ENCODE measurements at regions not wholly inside any gene's neighbourhood (a gene's known extent, or its start where the extent isn't known, plus 50 kb on each side); places are given as distances from the start of the nearest gene placed in this dataset.

- DNase-seq = no peak
Measured at GRCh38 chr4:38489924-38490639, 173.9 kb upstream of the KLF3 start.

- DNase-seq = no peak
Measured at GRCh38 chr4:38490753-38491446, 173.1 kb upstream of the KLF3 start.

DNA sequence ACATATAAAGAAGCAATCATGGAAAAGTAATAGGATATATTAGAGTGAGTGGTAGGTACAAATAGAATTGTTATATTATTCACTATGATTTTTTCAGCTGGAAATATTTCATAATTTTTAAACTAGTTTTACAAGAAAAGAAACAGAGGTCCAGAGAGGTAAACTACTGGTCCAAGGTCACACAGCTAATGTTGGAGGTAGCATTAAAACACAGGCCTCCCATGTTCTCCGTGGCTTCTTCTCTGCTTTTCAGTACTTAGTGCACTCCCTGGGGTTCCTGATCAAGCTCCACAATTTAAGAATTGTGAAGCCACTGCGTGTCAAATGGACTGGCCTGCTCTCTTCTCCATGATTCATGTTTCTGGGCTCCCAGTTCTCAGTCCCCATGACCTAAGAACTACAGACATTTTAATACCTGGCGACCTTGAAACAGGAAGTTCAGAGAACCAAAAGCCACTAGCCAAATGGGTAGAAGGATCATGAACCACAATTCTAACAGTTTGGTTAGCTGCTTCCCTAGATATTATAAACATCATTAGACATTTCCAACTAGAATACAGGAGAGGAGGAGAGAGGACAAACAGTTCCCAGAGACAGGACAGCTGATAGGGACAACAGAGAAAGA, 172.0 kb upstream of the KLF3 start:
- DNase-seq = no peak

DNA sequence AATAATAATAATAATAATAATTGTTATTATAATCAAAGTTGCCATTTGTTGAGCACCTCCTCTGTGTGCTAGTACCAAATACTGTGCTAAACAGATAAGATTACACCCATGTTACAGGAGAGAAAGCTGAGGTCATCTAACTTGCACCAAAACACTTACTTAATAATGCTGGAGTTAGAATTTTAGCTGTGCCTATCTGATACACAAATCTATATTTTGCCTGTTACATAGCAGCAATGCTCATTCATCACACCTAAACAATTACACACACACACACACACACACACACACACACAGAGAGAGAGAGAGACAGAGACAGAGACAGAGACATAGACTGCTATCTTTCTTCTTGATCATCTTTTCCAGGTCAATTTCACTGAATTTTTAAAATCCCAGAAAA, 170.9 kb upstream of the KLF3 start:
- no peak for DNase-seq

DNA sequence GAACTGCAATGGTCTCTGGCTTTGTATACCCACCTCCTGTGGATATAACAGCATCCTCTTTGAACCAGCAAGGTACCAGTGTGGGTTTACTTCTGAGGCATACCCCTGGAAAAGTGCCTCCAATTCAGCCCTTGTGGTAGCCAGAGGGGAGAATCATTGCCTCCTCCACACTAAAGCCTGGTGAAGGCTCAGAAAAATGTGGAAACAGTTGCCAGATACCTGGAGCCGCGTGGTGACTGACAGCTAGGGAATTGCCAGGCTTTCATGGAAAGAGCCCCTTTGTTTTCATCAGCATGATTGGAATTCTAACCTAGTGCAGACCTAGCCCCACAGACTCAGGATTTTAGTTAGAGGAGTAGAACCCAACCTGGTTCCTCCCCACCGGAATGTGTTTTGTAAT, 168.6 kb upstream of the KLF3 start:
- no peak for DNase-seq

DNA sequence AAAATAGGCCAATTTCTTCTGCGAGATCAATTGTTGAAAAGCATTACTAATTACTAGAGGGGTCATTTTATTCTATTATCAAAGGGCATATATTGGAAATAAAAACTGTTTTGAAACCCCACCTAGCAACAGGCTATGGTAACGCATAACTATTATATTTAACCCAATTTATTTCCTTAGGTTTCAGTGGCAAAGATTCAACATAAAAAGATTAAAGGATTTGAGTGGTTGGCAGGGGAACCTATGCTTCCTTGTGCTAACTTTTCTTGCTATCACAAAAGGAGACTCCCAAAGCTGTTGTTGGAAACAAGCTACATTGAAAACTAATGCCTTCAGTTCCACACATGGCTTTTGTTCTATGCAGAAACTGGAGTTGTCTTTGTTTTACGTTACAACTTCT, 166.9 kb upstream of the KLF3 start:
- DNase-seq = no peak

- no peak for DNase-seq
Measured at GRCh38 chr4:38499101-38499500, 164.9 kb upstream of the KLF3 start.

DNA sequence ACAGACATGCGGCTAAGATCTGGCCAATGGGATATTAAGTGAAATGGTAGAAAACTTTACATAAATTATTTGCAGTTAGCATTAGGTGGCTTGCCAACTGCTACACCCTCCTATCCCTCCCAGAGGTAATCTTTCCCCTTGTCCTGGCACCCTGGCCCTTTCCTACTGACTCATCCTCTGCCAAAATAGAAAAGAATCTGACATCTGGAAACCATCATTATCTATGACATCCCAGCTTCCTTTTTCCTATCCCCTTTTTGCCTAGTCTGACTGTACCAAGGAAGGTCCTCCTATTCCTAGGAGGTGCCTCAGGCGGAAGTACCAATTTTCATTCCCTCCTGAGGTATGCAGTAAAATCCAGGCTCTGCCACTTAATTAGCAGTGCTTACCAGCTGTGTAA, 163.6 kb upstream of the KLF3 start:
- DNase-seq = no peak

DNA sequence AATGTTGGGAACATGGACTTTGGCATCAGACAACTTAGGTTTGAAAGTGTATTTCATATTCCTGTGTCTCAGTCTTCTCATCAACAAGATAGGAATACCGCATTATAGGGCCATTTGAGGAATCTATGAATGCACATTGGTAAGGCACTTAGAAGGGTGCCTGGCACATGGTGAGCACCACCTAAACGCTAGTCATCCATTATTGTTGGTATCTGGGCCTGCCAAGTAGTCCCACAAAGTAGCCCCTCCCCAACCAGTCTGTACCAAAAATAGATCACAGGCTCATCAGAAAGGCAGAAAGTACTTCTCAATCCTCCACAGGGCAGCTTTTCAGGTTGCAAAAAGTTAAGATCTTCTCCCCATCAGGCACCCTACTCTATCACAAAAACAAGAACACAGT, 162.3 kb upstream of the KLF3 start:
- DNase-seq = no peak

GRCh38 chr4:38503689-38504395, 160.2 kb upstream of the KLF3 start:
- DNase-seq = no peak

DNA sequence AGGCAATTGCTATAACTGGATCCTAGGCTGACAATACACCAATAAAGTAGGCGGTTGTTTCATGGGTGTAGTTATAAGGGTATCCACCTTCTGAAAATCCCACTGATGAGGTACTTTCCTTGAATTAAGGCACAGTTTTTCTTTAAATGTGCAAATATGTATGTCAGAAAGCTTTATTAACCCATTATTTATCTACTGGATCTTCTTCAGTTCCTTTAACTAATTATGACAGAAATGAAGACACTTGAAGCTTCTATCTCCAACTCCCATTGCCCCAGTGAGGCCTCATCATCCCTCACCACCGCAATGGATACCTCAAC, 159.6 kb upstream of the KLF3 start:
- DNase-seq = no peak

DNA sequence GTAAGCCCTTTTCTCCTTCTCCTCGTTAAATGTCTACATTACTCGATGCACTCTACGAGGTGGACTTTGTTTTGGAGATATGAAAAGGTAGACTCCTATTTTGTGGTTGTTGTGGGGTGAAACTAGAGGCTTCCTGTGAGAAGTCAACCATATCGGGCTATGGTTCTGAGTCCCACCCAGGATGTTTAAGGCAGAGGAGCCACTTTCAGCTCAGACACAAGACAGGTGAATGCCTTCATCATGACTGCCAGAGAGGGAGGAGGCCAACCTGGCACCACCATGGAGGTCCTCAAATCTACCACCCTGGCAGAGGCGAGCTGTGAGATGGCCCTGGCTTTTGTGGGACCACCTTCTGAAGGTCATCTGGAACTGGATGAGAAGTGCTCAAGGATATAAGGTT, 154.4 kb upstream of the KLF3 start:
- no peak for DNase-seq

DNA sequence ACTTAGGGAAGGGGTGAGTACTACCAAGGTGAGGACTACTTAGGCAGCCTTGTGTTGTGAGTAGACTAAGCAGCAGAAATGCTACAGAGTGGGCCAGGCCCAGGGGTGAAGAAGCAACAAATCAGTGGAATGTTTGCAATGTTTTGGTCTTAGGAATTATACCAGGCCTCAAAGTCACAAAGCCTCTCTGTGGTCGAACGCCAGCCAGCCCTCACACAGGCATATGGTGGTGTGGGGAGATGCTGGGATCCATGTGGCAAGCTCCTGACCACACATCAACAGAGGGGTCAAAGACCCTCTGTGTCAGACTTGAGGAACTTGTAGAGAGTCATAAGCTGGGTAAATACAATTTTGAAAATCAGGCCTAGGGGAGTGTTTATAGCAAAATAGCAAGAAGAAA, 153.8 kb upstream of the KLF3 start:
- DNase-seq = no peak

- DNase-seq = no peak
Measured at GRCh38 chr4:38511702-38512101, 152.3 kb upstream of the KLF3 start.

DNA sequence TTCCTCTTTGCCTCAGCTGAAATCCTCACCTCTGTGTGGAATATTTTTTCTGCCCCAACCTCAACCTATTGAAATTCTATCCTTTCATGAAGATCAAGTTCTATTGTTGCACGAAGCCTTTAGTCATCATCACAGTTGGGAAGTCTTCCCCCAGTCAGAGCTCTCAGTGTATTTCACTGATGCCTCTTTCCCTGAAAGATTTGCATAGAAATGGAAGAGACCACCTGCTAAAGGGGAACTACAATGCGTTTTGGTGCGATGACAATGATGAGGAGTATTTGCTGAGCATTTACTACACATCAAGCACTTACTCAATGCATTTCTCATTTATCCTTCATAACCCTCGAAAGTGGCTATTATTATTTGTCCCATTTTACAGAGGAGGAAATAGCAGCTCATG, 151.2 kb upstream of the KLF3 start:
- DNase-seq = no peak

DNA sequence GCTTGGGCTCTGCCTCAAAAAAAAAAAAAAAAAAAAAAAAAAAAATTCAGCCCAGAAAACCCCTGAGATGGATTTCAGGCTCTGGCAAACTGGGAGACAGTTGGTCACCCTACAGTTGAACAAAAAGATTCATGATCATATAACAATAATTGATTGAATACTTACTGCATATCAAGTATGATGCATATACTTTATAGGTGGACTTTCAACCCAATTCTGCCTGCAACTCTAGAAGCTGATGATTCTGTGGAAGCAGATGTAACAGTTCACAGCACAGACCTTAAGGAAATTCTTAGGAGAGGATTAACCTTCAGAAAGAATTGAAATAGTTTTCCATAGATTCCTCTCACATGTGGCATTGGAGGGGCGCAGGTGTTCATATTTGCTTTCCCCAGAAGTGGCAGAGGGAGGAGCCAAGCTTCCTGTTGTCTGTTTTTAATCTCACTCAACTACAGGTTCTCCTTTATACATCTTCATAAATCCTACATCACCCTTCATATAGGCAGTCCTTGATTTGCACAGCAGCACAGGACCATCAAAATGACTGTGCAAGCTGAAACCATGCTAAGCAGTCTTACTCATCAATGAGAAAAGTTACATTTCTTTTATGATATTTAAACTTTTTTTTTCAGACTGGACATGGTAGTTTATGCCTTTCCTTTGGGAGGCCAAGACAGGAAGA, 149.4 kb upstream of the KLF3 start:
- DNase-seq = no peak

- no peak for DNase-seq
Measured at GRCh38 chr4:38516190-38516589, 147.8 kb upstream of the KLF3 start.

- no peak for DNase-seq
Measured at GRCh38 chr4:38519666-38520065, 144.3 kb upstream of the KLF3 start.

DNA sequence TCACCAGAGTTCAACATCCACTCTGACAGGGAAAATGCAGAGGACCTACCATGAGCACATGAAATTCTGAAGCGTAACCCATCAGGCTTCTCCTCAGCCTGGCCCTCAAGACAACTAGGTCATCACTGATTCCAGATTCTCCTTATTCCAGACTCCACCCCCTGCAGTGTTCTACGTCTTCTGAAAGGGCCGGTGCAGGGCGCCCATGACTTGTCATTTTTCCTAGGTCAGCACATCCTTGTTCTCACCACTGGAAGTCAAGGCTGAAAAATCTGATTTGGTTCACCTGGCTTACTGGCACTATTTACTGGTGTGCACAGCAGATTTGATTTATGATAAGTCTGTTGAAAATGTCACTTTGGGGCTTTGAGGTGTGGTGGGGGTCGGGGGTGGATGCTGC, 140.9 kb upstream of the KLF3 start:
- DNase-seq = no peak

DNA sequence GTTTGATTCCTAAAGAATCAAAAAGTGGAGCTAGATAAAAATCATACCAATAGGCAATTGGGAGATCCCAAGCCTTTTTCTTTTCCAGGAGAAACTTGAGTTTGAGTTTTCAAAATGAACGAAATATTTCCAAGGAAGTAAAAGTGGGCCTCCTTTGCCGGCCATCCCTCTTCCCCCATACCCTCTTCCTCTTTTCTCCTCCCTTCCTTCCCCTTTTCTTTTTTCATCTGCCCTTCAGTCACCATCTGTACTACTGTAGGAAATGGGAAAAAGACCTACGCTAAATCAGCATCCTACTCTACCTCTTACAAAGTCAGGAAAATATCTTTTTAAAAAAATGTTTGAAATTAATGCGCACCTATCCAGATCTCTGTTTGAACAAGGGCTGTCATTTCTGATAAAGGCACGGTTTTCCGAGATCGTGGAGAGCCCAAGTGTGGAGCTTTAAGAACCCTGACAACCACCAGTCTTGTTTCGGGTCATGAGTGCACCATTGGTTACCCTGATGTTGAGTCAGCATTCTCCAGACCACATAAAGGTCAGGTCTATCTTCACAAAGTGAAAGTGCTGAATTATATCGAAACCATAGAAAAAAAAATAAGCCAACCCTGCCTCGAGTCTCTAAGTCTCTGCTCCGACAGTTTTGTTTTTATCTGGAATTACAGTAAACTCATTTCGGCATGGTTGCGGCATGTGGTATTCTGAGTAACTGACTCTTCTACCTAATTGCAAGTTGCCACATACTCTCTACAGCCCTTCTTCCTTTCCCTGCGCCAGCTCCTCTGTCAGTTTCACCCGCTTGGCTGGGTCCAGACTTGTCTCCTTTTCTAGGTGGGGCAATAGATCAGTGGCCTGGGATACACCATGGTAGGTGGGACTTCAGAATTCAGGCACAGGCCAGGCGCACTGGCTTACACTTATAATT, 140.2 kb upstream of the KLF3 start:
- DNase-seq = no peak

DNA sequence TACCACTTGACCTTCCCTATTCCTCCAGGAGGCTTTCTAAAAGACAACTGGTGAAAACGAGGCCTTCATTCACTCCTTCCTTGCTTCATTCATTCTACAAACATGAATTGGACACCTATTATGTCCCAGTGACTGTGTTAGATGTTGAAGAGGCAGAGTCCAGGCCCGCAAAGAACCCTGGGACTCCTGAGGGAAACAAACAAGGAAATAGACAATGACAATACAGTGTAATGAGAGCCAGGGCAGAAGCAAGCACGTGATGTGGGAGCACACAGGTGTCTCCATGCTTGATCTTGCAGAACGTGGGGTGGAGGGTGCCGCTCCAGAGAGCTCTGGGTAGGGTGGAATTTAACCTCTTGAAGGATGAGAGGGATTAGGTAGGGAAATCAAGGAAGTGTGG, 137.6 kb upstream of the KLF3 start:
- no peak for DNase-seq

Data from NCI-H1092 (cell line).